Peyer's patch (tissue), 4 donors: ENCODE measurements at regions not wholly inside any gene's neighbourhood (a gene's known extent, or its start where the extent isn't known, plus 50 kb on each side); places are given as distances from the start of the nearest gene placed in this dataset.

Source experiments
- DNase-seq, 3 donors: peaks; one replicate each; pipeline ENCODE4 v3.0.0-alpha.2; 2017 to 2019
- H3K27ac ChIP-seq, 4 donors: fragments of 200-600 bp; sonication (generic); one replicate each; pipeline ENCODE4 v1.5.1; 2016 to 2019
- H3K27me3 ChIP-seq, 2 donors: fragments of 200-600 bp; sonication (generic); one replicate each; pipeline ENCODE4 v1.5.1; 2019
- H3K36me3 ChIP-seq, 3 donors: fragments of 200-600 bp; sonication (generic); one replicate each; pipeline ENCODE4 v1.5.1; 2016 to 2019
- H3K4me1 ChIP-seq, 4 donors: fragments of 200-600 bp; sonication (generic); one replicate each; pipeline ENCODE4 v1.5.1; 2016 to 2019
- H3K4me3 ChIP-seq, 4 donors: fragments of 200-600 bp; sonication (generic); 1 replicate in 3 of 4; 2 replicates in 1 of 4; pipeline ENCODE4 v1.5.1; 2016 to 2019; ENCODE audit warnings: mild to moderate bottlenecking in 1 of 4
- H3K9me3 ChIP-seq, 4 donors: fragments of 200-600 bp; sonication (generic); one replicate each; pipeline ENCODE4 v1.5.1; 2016 to 2019; ENCODE audit warnings: mild to moderate bottlenecking in 1 of 4
- POLR2A ChIP-seq, 2 donors: fragments of 450-650 bp; IDR thresholded peaks; one replicate each; pipeline ENCODE4 v1.5.1; 2017; ENCODE audit warnings: antibody characterized with exemption in 2 of 2, mild to moderate bottlenecking in 2 of 2, moderate library complexity in 2 of 2
- TF ChIP-seq, protein P1 (sequence below), 6 experiments: fragments of 450-650 bp in 4 of 6; fragments of 200-600 bp in 2 of 6; sonication (generic) in 1 of 6; IDR thresholded peaks; one replicate each; pipeline ENCODE4 v1.5.1; 2017 to 2019; ENCODE audit warnings: antibody characterized with exemption in 6 of 6, mild to moderate bottlenecking in 3 of 6, moderate library complexity in 1 of 6

- H3K4me3 ChIP-seq = no peak overlapping the region
- TF ChIP-seq, protein P1, sequence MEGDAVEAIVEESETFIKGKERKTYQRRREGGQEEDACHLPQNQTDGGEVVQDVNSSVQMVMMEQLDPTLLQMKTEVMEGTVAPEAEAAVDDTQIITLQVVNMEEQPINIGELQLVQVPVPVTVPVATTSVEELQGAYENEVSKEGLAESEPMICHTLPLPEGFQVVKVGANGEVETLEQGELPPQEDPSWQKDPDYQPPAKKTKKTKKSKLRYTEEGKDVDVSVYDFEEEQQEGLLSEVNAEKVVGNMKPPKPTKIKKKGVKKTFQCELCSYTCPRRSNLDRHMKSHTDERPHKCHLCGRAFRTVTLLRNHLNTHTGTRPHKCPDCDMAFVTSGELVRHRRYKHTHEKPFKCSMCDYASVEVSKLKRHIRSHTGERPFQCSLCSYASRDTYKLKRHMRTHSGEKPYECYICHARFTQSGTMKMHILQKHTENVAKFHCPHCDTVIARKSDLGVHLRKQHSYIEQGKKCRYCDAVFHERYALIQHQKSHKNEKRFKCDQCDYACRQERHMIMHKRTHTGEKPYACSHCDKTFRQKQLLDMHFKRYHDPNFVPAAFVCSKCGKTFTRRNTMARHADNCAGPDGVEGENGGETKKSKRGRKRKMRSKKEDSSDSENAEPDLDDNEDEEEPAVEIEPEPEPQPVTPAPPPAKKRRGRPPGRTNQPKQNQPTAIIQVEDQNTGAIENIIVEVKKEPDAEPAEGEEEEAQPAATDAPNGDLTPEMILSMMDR (IDR thresholded peaks at IDR 0.05) = no peak
- TF ChIP-seq POLR2A (IDR thresholded peaks at IDR 0.05) = no peak
- no peaks in the 10 kb centered on the region for H3K36me3 ChIP-seq
- peaks cover 0 to 47% (median 2%) of the 10 kb centered on the region in 4 donors for H3K4me1 ChIP-seq
- no peaks in the 10 kb centered on the region for H3K9me3 ChIP-seq
- peak in 2 of 3 donors; percentile 73 to 91 for DNase-seq
- H3K27me3 ChIP-seq = no peaks in the 10 kb centered on the region
- peak overlapping the region in 3 of 4 donors; percentile 8 to 55 (median 18) for H3K27ac ChIP-seq
Observed at GRCh38 chr1:39128959-39129358, 75.5 kb upstream of the MACF1 start.

DNA sequence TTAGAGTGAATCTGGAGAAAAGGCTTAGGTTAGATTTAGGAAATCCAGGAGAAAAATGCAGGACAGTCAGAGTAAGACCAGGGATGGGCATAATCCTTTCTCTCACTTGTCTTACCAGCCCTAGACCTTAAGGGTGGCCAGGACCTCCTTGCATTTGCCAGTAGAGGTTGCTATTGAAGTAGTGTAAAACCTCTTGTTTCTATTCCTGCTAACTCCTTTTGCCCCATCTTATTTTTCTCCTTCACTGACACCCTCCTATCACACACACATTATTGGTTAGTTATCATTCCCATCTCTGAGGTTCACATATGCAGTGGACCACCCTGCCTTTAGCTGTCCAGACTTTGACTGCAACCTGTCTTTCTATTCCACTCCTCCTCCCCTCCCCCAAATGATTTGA is 75.0 kb upstream of the MACF1 start:
- H3K36me3 ChIP-seq = no peaks in the 10 kb centered on the region
- no peaks in the 10 kb centered on the region for H3K9me3 ChIP-seq
- no peaks in the 10 kb centered on the region for H3K27me3 ChIP-seq
- TF ChIP-seq POLR2A (IDR thresholded peaks at IDR 0.05) = no peak
- TF ChIP-seq, protein P1 (IDR thresholded peaks at IDR 0.05) = no peak
- H3K4me3 ChIP-seq = no peak overlapping the region
- peak overlapping the region in 2 of 4 donors; percentile 18 to 55 for H3K27ac ChIP-seq
- no peak for DNase-seq
- H3K4me1 ChIP-seq = peaks cover 0 to 47% (median 2%) of the 10 kb centered on the region in 4 donors

- DNase-seq = no peak
- peak overlapping the region in 2 of 4 donors; percentile 18 to 20 for H3K27ac ChIP-seq
- no peak overlapping the region for H3K4me3 ChIP-seq
- H3K4me1 ChIP-seq = peaks cover 0 to 47% (median 2%) of the 10 kb centered on the region in 4 donors
- no peaks in the 10 kb centered on the region for H3K27me3 ChIP-seq
- no peaks in the 10 kb centered on the region for H3K9me3 ChIP-seq
- no peaks in the 10 kb centered on the region for H3K36me3 ChIP-seq
- TF ChIP-seq POLR2A (IDR thresholded peaks at IDR 0.05) = no peak
- TF ChIP-seq, protein P1 (IDR thresholded peaks at IDR 0.05) = no peak
Observed at GRCh38 chr1:39130325-39130724, 74.2 kb upstream of the MACF1 start.

- Histone ChIP-seq H3K36me3 (no peaks in the 10 kb centered on the region), H3K4me3 (no peak overlapping the region), H3K27ac (peak overlapping the region in 1 of 4 donors; percentile 59), H3K4me1 (peaks cover 0 to 43% (median 2%) of the 10 kb centered on the region in 4 donors), H3K27me3 (no peaks in the 10 kb centered on the region), H3K9me3 (no peaks in the 10 kb centered on the region)
- DNase-seq = no peak
- no peak for TF ChIP-seq POLR2A (IDR thresholded peaks at IDR 0.05)
- TF ChIP-seq, protein P1 (IDR thresholded peaks at IDR 0.05) = no peak
Observed at GRCh38 chr1:39131940-39132339, 72.6 kb upstream of the MACF1 start.

DNA sequence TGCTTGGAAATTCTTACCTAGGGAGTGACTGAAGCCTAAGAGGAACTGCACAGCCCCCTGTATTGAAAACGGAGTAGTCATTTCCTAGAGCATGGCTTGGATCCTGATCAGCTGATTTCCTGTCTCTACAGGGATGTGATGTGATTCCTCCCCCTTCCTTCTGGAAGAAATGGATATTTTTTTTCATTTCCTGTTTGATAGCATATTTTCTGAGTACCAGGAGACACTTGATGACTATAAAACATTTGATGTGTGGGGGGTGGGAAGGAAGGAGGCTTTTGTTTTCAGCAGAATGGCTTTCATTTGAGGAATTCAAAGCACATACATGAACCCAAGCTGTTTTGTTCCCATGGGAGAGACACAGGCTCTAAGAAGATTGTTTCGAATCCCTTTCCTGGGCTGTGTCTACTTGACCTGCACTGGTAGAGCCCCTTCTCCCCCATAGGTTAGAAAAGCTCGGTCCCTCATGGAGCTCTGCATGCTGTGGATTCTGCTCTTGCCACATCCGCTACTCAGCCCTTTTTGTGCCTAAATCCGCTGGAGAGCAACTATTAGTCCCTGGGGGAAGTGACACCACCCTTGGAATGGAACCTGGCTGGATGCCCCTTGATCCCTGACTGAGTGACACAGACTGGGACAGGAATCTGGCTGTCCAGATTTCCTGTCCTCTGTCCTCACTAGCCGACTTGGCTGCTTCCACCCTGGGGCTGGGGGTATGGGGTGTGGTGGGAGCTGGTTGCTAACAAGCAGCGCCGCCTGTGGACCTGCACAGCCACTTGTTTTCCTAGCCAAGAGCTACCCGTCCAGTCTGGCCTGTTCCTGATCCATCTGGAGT is 71.8 kb upstream of the MACF1 start:
- H3K36me3 ChIP-seq = no peaks in the 10 kb centered on the region
- TF ChIP-seq, protein P1 (IDR thresholded peaks at IDR 0.05) = peak in 2 of 6 experiments; percentile 15 to 26
- TF ChIP-seq POLR2A (IDR thresholded peaks at IDR 0.05) = no peak
- DNase-seq = peak in 2 of 3 donors; percentile 59 to 60
- peak overlapping the region in 2 of 4 donors; percentile 38 to 59 for H3K27ac ChIP-seq
- peaks cover 0 to 37% (median 0%) of the 10 kb centered on the region in 4 donors for H3K4me1 ChIP-seq
- H3K4me3 ChIP-seq = no peak overlapping the region
- no peaks in the 10 kb centered on the region for H3K9me3 ChIP-seq
- no peaks in the 10 kb centered on the region for H3K27me3 ChIP-seq
